ENCODE measurements at regions not wholly inside any gene's neighbourhood (a gene's known extent, or its start where the extent isn't known, plus 50 kb on each side); places are given as distances from the start of the nearest gene placed in this dataset.

- no peak for TF ChIP-seq CTCF (IDR thresholded peaks at IDR 0.05)
- no peak for TF ChIP-seq SP1 (CRISPR knock-in tag; conservative IDR thresholded peaks at IDR 0.05)
- TF ChIP-seq MAX (CRISPR knock-in tag; IDR thresholded peaks at IDR 0.05): no peak
- no peak for TF ChIP-seq NR3C1 (CRISPR knock-in tag; conservative IDR thresholded peaks at IDR 0.05; ENCODE audit: low read depth)
- TF ChIP-seq FOXP1 (CRISPR knock-in tag; IDR thresholded peaks at IDR 0.05; ENCODE audit: borderline replicate concordance): no peak
- no peak for TF ChIP-seq GABPB1 (CRISPR knock-in tag; IDR thresholded peaks at IDR 0.05)
- no peak for TF ChIP-seq HMGA2 (CRISPR knock-in tag; IDR thresholded peaks at IDR 0.05)
- TF ChIP-seq MLX (CRISPR knock-in tag; IDR thresholded peaks at IDR 0.05): no peak
- no peak for TF ChIP-seq CBFB (CRISPR knock-in tag; IDR thresholded peaks at IDR 0.05; ENCODE audit: low read depth)
- no peak for TF ChIP-seq USF2 (CRISPR knock-in tag; IDR thresholded peaks at IDR 0.05)
- TF ChIP-seq ZNF121 (CRISPR knock-in tag; IDR thresholded peaks at IDR 0.05): no peak
- no peak for TF ChIP-seq E2F1 (CRISPR knock-in tag; IDR thresholded peaks at IDR 0.05)
- no peak for TF ChIP-seq ZNF396 (CRISPR knock-in tag; IDR thresholded peaks at IDR 0.05; ENCODE audit: borderline replicate concordance)
- TF ChIP-seq ETV6 (CRISPR knock-in tag; IDR thresholded peaks at IDR 0.05): no peak
These were observed 360.3 kb upstream of the PDGFD start for GRCh38 chr11:104524254-104524653.
